Epithelial cell of proximal tubule (primary cell): ENCODE measurements at regions not wholly inside any gene's neighbourhood (a gene's known extent, or its start where the extent isn't known, plus 50 kb on each side); places are given as distances from the start of the nearest gene placed in this dataset.

ENCODE experiments used
- DNase-seq: peaks from one replicate; pipeline ENCODE4 v3.0.0-alpha.2; 2011; ENCODE audit warnings: low read depth
- H3K4me3 ChIP-seq: 2 replicates; pipeline ENCODE4 v1.5.1; 2011; ENCODE audit warnings: low read depth, mild to moderate bottlenecking, low read length
- CTCF ChIP-seq: conservative IDR thresholded peaks from 2 replicates; pipeline ENCODE4 v1.5.1; 2012; ENCODE audit warnings: low read depth, mild to moderate bottlenecking, low read length

GRCh38 chr20:46811224-46812084 is 83.2 kb upstream of the EYA2 start:
- TF ChIP-seq CTCF = no peak
- no peak overlapping the region for H3K4me3 ChIP-seq
- DNase-seq = no peak

- no peak for TF ChIP-seq CTCF
- no peak overlapping the region for H3K4me3 ChIP-seq
- DNase-seq = peak; percentile 44
Observed at GRCh38 chr20:46814366-46815232, 80.0 kb upstream of the EYA2 start.

- DNase-seq = no peak
- H3K4me3 ChIP-seq = no peak overlapping the region
- no peak for TF ChIP-seq CTCF
Observed at GRCh38 chr20:46816097-46816496, 78.5 kb upstream of the EYA2 start.

GRCh38 chr20:46816886-46817638 is 77.6 kb upstream of the EYA2 start:
- no peak for DNase-seq
- H3K4me3 ChIP-seq = no peak overlapping the region
- no peak for TF ChIP-seq CTCF

GRCh38 chr20:46820682-46821081 is 74.0 kb upstream of the EYA2 start:
- no peak for DNase-seq
- H3K4me3 ChIP-seq = no peak overlapping the region
- TF ChIP-seq CTCF = peak; percentile 25

- no peak overlapping the region for H3K4me3 ChIP-seq
- peak; percentile 39 for DNase-seq
- no peak for TF ChIP-seq CTCF
Observed at GRCh38 chr20:46823271-46823751, 71.3 kb upstream of the EYA2 start.
